H1 (cell line): ENCODE measurements at regions not wholly inside any gene's neighbourhood (a gene's known extent, or its start where the extent isn't known, plus 50 kb on each side); places are given as distances from the start of the nearest gene placed in this dataset.

Experiments
- CHD2 ChIP-seq: IDR thresholded peaks from 2 replicates; pipeline ENCODE4 v1.6.1; 2012; ENCODE audit warnings: low read length, improper control_type of control experiment
- CTCF ChIP-seq, 3 experiments: IDR thresholded peaks; 1 replicate in 2 of 3; 2 replicates in 1 of 3; pipeline versions ENCODE4 v1.5.1 to v1.6.1; 2011; ENCODE audit warnings: low read length in 3 of 3, mild to moderate bottlenecking in 3 of 3, inconsistent platforms in 2 of 3, low read depth in 1 of 3, moderate library complexity in 1 of 3; ENCODE audit not compliant: insufficient read depth in 1 of 3; ENCODE audit errors: control extremely low read depth in 1 of 3
- EP300 ChIP-seq, 2 experiments: IDR thresholded peaks; 1 replicate in 1 of 2; 2 replicates in 1 of 2; pipeline ENCODE4 v1.6.1; 2011 to 2012; ENCODE audit warnings: low read depth in 2 of 2, low read length in 2 of 2, mild to moderate bottlenecking in 2 of 2, borderline replicate concordance in 1 of 2, inconsistent platforms in 1 of 2, moderate library complexity in 1 of 2
- PHF8 ChIP-seq: fragments of 200-600 bp; sonication (generic); conservative IDR thresholded peaks from 2 replicates; pipeline ENCODE4 v1.7.1; 2012; ENCODE audit warnings: low read depth, mild to moderate bottlenecking, inconsistent platforms, low read length, moderate library complexity
- RFX5 ChIP-seq: IDR thresholded peaks from 2 replicates; pipeline ENCODE4 v1.6.1; 2011; ENCODE audit warnings: low read depth, low read length, improper control_type of control experiment, borderline replicate concordance
- SP1 ChIP-seq: IDR thresholded peaks from 2 replicates; pipeline ENCODE4 v1.6.1; 2011; ENCODE audit warnings: low read depth, low read length

GRCh38 chr5:107199756-107200155 lies 471.0 kb downstream of the EFNA5 start (continued):
- TF ChIP-seq SP1 (no peak), RFX5 (no peak), PHF8 (no peak), CTCF (IDR thresholded peaks at IDR 0.05; ENCODE audit: control extremely low read depth in 1 of 3, insufficient read depth in 1 of 3, low read depth in 1 of 3, low read length in 3 of 3) (no peak), EP300 (IDR thresholded peaks at IDR 0.05; ENCODE audit: borderline replicate concordance in 1 of 2, low read depth in 2 of 2, low read length in 2 of 2) (no peak), CHD2 (no peak)
